Suprapubic skin (tissue), 4 donors: ENCODE measurements at regions not wholly inside any gene's neighbourhood (a gene's known extent, or its start where the extent isn't known, plus 50 kb on each side); places are given as distances from the start of the nearest gene placed in this dataset.

ENCODE experiments used
- DNase-seq, 2 donors: peaks; one replicate each; pipeline ENCODE4 v3.0.0-alpha.2; 2019; ENCODE audit warnings: low spot score in 2 of 2
- H3K27ac ChIP-seq: fragments of 200-600 bp; sonication (generic); one replicate; pipeline ENCODE4 v1.5.1; 2019
- H3K27me3 ChIP-seq: fragments of 200-600 bp; sonication (generic); one replicate; pipeline ENCODE4 v1.5.1; 2019
- H3K36me3 ChIP-seq: fragments of 200-600 bp; sonication (generic); one replicate; pipeline ENCODE4 v1.5.1; 2019
- H3K4me1 ChIP-seq: fragments of 200-600 bp; sonication (generic); one replicate; pipeline ENCODE4 v1.5.1; 2019
- H3K4me3 ChIP-seq: fragments of 200-600 bp; sonication (generic); one replicate; pipeline ENCODE4 v1.5.1; 2019; ENCODE audit warnings: mild to moderate bottlenecking
- H3K9me3 ChIP-seq: fragments of 200-600 bp; sonication (generic); one replicate; pipeline ENCODE4 v1.5.1; 2019
- EP300 ChIP-seq: sonication (generic); formaldehyde crosslinking; IDR thresholded peaks from one replicate; pipeline ENCODE4 v1.6.1; 2017; ENCODE audit warnings: antibody characterized with exemption
- POLR2A ChIP-seq, 2 donors: fragments of 450-650 bp; IDR thresholded peaks; one replicate each; pipeline ENCODE4 v1.6.1; 2017; ENCODE audit warnings: antibody characterized with exemption in 2 of 2, mild to moderate bottlenecking in 2 of 2, moderate library complexity in 2 of 2
- POLR2AphosphoS5 ChIP-seq, 3 donors: sonication (generic); formaldehyde crosslinking; IDR thresholded peaks; one replicate each; pipeline ENCODE4 v1.6.1; 2017; ENCODE audit warnings: antibody characterized with exemption in 3 of 3
- WGBS: methylation state at CpG from one replicate; pipeline ENCODE4 v1.1.5; 2018; 5-methylcytosine and 5-hydroxymethylcytosine counted together
- TF ChIP-seq, protein P1 (sequence below), 2 donors: fragments of 200-600 bp in 1 of 2; fragments of 450-650 bp in 1 of 2; sonication (generic) in 1 of 2; IDR thresholded peaks; one replicate each; pipeline ENCODE4 v1.5.1; 2016 to 2019; ENCODE audit warnings: antibody characterized with exemption in 2 of 2, mild to moderate bottlenecking in 1 of 2, moderate library complexity in 1 of 2

DNA sequence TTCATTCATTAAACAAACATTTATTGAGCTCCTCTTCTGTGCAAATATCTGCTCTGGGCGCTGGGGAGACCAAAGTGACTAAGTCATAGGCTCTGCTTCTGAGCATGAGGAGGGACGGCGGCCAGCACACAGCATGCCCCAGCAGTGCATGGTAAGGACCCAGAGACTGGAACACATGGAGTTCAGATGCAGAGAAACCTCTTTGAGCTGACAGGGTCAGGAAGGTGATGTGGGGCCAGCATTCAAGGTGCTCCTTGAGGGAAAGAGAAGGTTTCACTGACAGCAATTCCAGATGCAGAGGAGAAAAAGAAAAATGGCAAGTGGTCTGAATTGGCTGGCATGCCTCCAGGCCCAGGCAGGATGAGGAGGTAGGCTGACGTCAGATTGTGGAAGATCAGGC lies 234.5 kb downstream of the UACA start:
- H3K36me3 ChIP-seq, result no peaks in the 10 kb centered on the region
- no peak overlapping the region for H3K27ac ChIP-seq
- peaks cover 14% of the 10 kb centered on the region for H3K4me1 ChIP-seq
- WGBS, result 97% methylated on average over 4 of the region's 4 CpGs
- no peaks in the 10 kb centered on the region for H3K9me3 ChIP-seq
- no peaks in the 10 kb centered on the region for H3K27me3 ChIP-seq
- no peak overlapping the region for H3K4me3 ChIP-seq
- TF ChIP-seq, protein P1, sequence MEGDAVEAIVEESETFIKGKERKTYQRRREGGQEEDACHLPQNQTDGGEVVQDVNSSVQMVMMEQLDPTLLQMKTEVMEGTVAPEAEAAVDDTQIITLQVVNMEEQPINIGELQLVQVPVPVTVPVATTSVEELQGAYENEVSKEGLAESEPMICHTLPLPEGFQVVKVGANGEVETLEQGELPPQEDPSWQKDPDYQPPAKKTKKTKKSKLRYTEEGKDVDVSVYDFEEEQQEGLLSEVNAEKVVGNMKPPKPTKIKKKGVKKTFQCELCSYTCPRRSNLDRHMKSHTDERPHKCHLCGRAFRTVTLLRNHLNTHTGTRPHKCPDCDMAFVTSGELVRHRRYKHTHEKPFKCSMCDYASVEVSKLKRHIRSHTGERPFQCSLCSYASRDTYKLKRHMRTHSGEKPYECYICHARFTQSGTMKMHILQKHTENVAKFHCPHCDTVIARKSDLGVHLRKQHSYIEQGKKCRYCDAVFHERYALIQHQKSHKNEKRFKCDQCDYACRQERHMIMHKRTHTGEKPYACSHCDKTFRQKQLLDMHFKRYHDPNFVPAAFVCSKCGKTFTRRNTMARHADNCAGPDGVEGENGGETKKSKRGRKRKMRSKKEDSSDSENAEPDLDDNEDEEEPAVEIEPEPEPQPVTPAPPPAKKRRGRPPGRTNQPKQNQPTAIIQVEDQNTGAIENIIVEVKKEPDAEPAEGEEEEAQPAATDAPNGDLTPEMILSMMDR (IDR thresholded peaks at IDR 0.05), result no peak
- no peak for TF ChIP-seq EP300
- TF ChIP-seq POLR2A (IDR thresholded peaks at IDR 0.05), result no peak
- TF ChIP-seq POLR2AphosphoS5 (IDR thresholded peaks at IDR 0.05), result no peak
- DNase-seq, result peak in 1 of 2 donors; percentile 56

DNA sequence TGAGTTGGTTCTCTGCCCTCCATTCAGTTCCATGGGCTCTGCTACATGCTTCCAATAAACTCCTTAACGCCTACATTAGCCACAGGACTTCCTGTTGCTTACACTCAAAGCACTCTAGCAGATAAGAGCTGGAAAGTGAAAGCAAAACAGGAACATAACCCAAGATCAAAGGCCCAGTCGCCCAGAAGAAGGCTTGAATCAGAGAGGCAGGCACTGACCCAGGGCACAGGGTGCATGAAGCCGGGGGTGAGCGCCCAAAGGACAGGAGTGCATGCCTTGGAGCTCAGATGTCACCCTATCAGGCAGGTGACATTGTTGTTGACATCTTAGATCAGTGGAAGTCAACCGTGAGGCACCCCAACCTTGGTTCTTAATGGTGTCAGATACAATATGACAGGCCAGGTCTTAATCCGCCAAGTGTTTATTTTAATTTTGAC lies 235.1 kb downstream of the UACA start:
- 80% methylated on average over 6 of the region's 6 CpGs for WGBS
- no peaks in the 10 kb centered on the region for H3K27me3 ChIP-seq
- no peak overlapping the region for H3K27ac ChIP-seq
- H3K4me1 ChIP-seq, result peaks cover 14% of the 10 kb centered on the region
- H3K9me3 ChIP-seq, result no peaks in the 10 kb centered on the region
- TF ChIP-seq EP300 (no peak), POLR2AphosphoS5 (IDR thresholded peaks at IDR 0.05) (no peak), POLR2A (IDR thresholded peaks at IDR 0.05) (no peak)
- peak in 1 of 2 donors; percentile 45 for DNase-seq
- no peak overlapping the region for H3K4me3 ChIP-seq
- H3K36me3 ChIP-seq, result no peaks in the 10 kb centered on the region

DNA sequence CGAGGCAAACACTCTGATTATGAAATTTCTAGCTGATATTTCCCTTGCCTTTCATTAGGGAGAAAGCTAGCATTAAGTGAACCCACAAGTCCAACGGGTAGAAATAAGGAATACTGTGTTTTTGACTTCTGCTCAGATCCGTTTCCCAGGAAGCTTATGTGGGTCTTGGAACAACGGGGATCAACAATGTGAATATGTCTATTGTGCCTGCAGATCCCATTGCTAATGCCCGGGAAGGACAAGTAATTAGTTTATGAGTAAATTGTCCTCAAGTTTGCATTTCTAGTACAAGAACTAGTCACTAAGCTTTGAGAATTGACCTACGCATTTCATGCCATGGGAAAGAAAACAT lies 236.4 kb downstream of the UACA start:
- no peak overlapping the region for H3K27ac ChIP-seq
- no peaks in the 10 kb centered on the region for H3K36me3 ChIP-seq
- TF ChIP-seq POLR2AphosphoS5 (IDR thresholded peaks at IDR 0.05) (no peak), EP300 (no peak), POLR2A (IDR thresholded peaks at IDR 0.05) (no peak)
- TF ChIP-seq, protein P1 (IDR thresholded peaks at IDR 0.05), result no peak
- peak overlapping the region; percentile 21 for H3K4me3 ChIP-seq
- no peaks in the 10 kb centered on the region for H3K27me3 ChIP-seq
- DNase-seq, result no peak
- H3K4me1 ChIP-seq, result peaks cover 14% of the 10 kb centered on the region
- 42% methylated on average over 6 of the region's 6 CpGs for WGBS
- no peaks in the 10 kb centered on the region for H3K9me3 ChIP-seq

DNA sequence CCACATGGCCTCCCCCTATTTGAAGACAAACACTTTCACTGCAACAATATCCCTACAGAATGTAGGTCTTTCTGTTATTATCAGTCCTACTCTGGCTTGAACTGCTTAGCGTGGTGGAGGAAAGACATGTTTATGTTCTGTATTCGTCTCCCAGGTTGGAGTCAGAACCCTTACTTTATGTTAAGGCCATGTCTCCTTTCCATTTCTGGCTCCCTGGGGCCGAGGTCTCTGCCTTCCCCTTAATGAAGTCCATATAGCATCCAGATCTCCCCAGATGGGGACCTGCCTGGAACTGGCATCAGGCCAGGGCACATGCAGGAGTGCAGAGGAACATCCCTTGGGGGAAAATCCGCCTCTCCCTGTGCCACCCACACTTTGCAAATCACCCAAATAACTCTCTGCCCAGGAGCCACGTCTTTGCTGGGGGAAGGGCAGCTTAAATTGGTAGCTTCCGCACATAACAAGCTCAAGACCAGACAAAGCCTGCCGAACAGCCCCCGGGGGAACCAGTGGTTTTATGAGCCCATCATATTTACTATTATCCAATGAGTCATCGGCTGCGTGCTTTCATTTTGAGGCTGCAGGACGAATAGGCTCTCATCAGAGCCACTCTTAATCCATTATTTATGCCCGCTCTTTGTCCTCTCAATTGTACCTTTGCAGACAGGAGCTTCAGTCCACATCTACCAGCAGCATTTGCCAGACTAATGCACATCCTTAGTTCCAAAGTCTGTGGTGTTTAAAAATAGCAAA lies 237.0 kb downstream of the UACA start:
- Histone ChIP-seq H3K4me1 (peaks cover 14% of the 10 kb centered on the region), H3K36me3 (no peaks in the 10 kb centered on the region), H3K4me3 (peak overlapping the region; percentile 21), H3K27ac (no peak overlapping the region), H3K27me3 (no peaks in the 10 kb centered on the region), H3K9me3 (no peaks in the 10 kb centered on the region)
- TF ChIP-seq, protein P1 (IDR thresholded peaks at IDR 0.05), result no peak
- TF ChIP-seq EP300, result no peak
- no peak for TF ChIP-seq POLR2AphosphoS5 (IDR thresholded peaks at IDR 0.05)
- no peak for TF ChIP-seq POLR2A (IDR thresholded peaks at IDR 0.05)
- peak in 1 of 2 donors; percentile 78 for DNase-seq
- WGBS, result 29% methylated on average over 12 of the region's 12 CpGs

DNA sequence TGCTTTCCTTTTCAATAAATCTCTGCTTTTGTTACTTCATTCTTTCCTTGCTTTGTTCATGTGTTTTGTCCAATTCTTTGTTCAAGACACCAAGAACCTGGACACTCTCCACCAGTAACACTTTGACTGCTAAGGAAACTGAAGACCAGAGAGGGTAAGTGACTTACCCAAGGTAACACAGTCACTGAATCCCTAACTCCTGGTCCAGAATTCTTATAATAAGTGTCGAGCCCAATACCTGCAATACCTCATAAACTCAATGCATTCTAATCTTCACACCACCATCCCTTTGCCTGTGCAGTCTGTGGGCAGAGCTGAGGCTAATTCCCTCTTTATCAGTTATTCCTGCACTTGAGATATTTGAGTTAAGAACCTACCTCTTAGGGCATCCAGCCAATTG lies 237.8 kb downstream of the UACA start:
- Histone ChIP-seq H3K4me1 (peaks cover 14% of the 10 kb centered on the region), H3K27ac (no peak overlapping the region), H3K4me3 (no peak overlapping the region), H3K9me3 (no peaks in the 10 kb centered on the region), H3K27me3 (no peaks in the 10 kb centered on the region), H3K36me3 (no peaks in the 10 kb centered on the region)
- WGBS, result 76% methylated on average over 1 of the region's 1 CpG
- no peak for DNase-seq
- TF ChIP-seq, protein P1 (IDR thresholded peaks at IDR 0.05), result no peak
- TF ChIP-seq EP300 (no peak), POLR2A (IDR thresholded peaks at IDR 0.05) (no peak), POLR2AphosphoS5 (IDR thresholded peaks at IDR 0.05) (no peak)
